IPS-NIHi7 (cell line): ENCODE measurements at regions not wholly inside any gene's neighbourhood (a gene's known extent, or its start where the extent isn't known, plus 50 kb on each side); places are given as distances from the start of the nearest gene placed in this dataset.
A peak's percentile ranks its signal among the peaks of the same experiment; 100 is the strongest.

ENCODE experiments used
- DNase-seq: peaks from one replicate; pipeline ENCODE4 v3.0.0; 2012; ENCODE audit warnings: mixed read lengths; ENCODE audit errors: extremely low spot score

DNA sequence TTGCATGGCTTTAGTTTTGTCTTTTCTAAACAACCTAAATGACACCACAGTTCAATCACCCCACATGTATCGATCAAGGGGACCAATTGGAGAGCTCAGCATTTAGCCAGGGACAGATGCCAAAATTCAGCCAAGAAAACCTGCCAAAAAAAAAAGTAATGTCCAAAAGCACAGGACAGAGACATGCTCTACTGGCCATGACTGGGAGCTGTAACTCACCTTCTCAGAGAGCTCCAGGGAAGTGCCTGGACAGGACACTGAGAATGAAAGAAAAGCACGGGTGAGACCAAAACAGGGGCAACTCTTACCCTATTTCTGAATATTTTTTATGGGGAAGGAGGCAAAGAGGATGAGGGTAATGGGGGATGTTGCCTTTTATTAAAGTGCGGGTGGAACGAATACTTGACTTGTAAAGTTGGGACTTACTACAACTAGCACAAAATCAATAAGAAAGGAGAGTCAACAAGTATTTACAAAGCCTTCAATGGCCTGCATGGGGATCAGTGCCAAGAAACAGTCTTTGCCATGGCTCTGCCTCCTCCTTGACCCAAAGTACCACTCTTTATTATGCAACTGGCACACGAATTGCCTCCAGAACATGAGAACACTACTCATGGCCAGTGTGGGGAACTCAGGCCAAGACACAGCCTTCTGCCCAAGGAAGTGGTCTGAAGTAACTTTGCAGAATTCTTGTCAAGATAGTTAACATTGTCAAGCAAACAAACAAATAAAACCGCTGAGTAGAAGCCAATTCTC, 72.9 kb upstream of the HK2 start:
- DNase-seq, result no peak

DNA sequence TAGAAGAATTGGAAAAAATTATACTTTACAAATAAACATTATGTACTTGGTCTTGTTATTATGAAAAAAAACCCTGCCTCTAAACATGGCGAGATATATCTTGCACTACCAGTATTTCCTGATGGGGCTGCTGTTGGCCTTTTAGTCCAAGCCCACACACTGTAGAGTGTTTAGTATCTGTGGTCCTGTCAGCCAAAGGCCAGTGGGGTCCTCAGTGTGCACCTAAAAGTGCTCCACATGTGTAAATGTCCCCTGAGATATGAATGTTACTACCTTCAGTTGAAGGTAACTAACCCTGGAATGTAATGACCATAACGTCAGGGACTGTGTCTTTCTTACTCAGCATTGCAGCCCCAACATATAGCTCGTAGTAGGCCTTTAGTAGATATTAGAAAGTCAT, 71.1 kb upstream of the HK2 start:
- DNase-seq, result peak; percentile 44

DNA sequence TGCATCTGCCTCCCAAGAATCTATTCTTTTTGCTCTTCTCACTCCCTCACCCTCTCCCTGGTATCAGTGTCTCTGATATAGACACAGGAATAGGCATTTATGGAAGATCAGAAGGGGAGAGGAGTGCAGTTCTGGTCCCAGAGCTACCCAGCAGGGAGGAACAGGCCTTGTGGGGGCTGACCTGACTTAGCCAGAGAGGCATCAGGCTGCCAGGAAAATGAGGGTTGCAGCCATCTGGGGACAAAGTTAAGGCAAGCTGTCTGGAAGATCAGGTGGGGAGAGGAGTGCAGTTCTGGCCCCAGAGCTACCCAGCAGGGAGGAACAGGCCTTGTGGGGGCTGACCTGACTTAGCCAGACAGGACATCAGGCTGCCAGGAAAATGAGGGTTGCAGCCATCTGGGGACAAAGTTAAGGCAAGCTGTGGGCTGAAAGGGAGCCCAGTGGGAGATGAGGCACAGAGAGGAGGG, 69.9 kb upstream of the HK2 start:
- no peak for DNase-seq

DNA sequence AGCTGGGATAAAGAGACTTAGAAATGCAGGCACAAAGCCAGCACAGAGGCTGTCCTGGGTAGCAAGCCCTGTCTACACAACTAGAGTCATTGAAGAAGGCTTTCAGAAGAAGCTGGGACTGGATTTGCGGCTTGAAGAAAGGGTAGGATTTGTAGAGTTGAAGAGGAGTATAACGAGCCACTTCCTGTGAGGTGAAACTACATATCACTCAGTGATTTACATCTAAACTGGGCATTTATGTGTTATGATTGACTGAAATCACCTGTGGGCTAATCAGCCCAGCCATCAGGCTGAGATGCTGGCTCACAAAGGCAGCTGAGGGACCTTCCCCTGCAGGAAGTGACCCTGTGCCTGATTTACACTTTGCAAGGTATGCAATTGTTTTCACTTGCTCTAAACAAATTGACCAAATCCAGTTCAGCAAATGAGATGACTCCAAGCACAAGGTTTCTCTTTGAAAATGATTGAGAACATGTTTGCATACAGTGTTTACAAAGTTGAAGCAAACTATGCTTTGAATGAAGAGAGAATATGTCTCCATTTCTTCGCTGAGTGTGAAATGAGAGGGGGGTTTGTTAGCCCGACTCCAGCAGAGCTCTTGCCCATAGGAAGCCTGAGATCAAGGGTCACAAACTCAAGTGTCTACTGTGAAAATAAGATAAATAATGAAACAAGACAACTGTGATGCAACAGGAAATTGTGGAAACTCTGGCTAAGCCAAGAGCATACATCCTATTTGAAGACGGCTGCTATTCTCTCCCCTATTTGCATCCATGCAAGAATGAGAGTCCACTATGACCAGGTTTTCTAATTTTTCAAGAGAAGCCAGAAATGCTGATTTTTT, 69.3 kb upstream of the HK2 start:
- no peak for DNase-seq

DNA sequence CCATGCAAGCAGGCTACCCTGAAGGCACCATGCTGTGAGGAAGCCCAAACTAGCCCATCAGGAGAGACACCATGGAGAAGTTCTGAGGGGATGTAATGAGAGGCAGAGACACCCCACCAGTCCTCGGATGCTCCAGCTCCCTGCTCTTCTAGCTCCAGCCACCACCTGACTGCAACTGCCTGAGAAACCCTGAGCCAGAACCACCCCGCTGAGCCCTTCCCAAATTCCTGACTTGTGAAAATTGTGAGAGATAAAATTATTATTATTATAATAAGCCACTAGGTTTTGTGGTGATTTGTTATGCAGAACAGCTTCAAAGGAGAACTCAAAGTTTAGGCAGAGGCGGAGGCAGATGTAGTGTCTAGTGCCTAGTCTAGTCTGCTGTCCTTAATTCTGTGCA, 67.1 kb upstream of the HK2 start:
- DNase-seq, result no peak

DNA sequence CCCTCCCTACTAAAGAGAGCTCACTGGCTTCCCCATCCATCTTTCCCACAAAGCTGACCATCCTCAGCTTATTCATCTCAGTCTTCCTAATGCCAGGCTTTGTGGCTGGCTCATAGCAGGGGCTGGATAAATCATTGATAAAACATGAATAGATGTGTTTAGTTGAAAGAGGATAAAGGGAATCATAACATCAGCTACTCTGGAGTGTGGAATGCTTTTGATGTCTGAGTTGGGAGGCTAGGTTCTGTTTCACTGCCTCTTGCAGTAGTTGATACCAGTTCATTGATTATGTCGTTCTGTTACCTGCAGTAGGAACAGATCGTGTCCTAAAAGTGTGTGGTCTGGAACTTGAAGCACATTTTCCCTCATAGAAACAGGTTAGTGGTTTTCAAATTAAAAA, 66.3 kb upstream of the HK2 start:
- DNase-seq, result no peak

DNA sequence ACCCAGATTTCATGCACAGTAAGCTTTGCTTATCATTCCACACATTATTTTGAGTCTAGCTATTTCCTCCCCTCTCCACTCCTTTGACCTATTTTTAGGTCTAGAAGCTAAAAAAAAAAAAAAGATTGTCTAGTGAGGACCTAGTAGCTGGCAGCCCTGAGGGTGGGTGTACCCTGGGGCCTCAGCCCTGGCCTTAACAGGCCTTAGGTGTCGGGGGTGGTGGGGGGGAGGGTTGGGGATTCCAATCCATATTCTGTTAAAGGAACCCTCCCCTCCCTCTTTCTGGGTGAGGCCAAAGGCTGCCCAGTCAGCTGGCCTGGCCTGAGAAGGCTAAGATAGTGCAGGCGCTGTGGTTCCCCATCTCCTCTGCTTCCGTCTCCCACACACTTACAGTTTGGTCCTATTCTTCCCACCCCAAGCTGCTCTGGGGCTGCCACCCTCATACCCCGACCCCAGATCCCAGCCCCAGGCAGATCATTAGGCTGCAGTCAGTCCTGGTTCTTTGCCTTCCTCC, 65.5 kb upstream of the HK2 start:
- no peak for DNase-seq

DNA sequence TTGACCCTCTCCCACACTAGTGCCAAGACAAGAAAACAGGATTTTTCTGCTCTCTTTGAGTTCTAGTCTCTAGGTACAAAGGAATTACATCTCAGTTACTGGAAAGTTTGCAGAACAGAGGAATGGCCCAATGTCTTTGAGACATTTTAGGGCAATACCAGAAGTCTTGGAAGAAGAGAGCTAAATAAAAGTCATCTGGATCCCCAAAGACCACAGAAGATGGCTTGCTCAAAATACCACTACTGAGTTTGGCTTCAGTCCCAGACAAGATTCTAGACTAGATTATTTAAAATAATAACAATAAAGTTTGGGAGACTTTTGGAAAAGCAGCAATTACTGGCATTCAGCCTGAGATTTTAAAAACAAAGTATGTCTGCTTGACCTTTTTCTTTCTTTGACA, 61.9 kb upstream of the HK2 start:
- no peak for DNase-seq

DNA sequence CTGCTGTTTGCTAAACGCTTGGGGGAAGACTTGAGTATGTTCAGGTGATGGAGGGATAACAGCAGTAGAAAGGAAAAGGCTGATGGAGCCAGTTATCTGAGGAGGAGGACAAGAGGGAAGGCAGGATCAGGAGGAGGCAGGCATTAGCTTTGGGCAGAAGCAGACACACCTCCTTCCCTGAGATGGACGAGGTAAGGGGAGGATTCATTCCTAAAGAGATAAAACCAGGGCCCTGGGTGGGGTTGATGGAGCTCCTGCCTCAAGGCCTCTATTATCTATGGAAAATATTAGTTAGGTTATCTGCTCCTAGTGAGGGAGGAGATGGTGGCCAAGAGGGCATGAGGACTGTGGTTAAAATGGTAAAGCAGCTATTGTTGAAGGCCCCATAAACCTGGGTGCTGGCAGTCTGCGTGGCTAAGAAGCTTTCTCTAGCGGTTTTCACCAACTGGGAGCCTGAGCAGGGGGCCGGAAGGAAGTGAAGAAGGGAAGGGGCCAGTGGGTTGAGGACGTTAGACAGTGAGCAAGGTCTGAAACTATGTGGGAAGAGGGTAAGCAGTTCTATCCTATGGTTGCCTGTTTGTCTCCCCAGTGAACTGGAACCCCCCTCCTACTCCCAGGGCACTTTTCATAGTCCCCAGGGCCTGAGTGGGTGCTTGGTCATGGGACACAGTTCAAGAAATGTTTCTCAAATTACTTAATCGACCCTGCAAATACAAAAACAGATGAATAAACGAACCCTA, 56.6 kb upstream of the HK2 start:
- no peak for DNase-seq

DNA sequence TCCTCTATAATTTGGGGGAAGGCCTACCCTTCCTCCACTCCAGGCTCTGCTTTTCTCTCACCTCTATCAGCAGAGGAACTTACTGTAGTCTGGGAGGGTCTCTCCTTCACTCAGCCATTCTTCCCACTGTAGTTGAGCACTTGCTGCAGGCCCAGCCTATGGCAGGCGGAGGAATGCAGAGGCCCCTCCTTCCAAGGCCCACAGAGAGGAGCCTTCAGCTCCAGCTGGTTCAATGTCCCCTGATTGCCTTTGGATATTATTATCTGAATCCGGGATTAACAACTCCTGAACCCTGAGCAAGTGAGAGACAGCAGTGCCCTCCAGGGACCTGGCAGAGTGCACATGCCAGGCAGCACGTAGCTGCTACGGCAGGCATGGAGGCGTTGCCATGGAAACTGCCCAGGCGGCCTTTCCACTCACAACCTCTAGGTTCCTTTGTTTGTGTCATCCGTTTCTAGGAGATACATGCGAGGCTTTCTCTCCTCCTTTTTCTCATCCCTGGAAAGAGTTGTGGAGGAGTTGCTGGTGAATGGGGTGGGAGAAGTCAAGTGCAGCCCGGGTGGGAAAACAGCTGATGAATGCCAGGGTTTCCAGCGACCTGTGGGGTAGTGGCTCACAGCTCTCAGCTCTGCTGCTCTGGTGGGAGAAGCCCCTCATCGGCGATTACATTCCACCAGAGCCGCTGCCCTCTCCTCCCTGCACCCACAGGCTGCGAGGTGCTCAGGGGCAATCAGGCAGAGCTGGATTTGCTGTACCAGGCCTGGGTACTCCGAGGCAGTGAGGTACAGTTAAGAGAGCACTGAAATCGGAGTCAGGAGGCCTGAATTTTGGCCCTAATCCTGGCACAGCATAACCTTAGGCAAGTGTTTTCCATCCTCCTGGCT, 55.3 kb upstream of the HK2 start:
- peak; percentile 72 for DNase-seq

DNA sequence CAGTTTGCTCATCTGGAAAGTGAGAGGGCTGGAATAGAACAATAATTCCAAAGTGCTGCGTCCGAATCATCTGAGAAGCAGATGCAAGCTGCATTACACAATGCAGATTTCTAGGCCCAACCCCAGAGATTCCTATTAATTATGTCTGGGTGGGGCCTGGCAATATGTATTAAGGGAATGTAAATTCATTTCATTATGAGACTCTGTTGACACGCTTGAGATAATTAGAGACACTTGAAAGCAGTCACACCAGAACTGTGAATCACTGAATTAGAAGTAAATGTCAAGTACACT, 54.7 kb upstream of the HK2 start:
- no peak for DNase-seq

DNA sequence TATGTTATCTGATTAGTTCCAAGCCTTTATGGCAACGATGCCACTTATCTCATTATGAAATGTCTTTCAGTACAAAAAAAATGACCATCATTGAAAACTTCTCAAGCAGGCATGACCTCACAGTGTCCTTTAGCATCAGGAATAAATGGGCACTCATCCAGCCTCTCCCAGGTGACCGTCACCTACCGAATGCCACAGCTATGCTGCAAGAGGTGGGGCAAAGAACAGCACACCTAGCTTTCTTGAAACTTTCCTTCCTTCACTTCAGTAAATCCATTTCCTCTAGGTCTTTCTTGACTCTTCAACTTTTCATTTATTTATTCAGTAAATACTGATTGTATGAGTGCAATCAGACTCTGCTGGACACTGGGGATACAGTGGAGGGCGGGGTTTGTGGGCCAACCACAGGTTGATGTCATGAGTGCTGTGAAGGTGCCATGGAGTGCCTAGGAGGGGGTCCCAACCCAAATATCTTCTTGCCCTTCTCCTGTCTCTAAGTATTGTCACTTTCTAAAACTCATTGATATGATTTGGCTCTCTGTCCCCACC, 54.3 kb upstream of the HK2 start:
- DNase-seq, result no peak
